ENCODE measurements at regions not wholly inside any gene's neighbourhood (a gene's known extent, or its start where the extent isn't known, plus 50 kb on each side); places are given as distances from the start of the nearest gene placed in this dataset.

DNA sequence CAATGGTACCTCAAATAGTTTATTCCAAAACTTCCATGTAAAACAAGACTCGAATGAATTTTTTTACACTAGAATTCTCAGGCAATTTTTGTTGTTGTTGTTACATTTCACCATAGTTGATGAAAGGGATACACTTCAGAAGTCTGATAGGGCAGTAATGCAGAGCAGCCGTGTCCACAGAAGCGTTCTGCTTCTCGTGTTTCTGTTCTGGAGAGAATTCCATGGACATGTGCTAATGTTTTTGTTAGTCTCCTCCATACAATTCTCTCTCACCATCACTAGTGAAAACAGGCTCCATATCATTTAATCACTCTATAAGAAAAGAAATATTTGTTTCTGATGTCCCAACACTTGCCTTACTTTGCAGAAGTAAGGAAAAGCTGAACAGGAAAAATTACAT is 606.1 kb downstream of the SLC16A7 start:
- TF ChIP-seq EZH2 (IDR thresholded peaks at IDR 0.05; ENCODE audit: borderline replicate concordance, insufficient read depth, low read length, poor library complexity, severe bottlenecking): no peak
- TF ChIP-seq, protein P1, sequence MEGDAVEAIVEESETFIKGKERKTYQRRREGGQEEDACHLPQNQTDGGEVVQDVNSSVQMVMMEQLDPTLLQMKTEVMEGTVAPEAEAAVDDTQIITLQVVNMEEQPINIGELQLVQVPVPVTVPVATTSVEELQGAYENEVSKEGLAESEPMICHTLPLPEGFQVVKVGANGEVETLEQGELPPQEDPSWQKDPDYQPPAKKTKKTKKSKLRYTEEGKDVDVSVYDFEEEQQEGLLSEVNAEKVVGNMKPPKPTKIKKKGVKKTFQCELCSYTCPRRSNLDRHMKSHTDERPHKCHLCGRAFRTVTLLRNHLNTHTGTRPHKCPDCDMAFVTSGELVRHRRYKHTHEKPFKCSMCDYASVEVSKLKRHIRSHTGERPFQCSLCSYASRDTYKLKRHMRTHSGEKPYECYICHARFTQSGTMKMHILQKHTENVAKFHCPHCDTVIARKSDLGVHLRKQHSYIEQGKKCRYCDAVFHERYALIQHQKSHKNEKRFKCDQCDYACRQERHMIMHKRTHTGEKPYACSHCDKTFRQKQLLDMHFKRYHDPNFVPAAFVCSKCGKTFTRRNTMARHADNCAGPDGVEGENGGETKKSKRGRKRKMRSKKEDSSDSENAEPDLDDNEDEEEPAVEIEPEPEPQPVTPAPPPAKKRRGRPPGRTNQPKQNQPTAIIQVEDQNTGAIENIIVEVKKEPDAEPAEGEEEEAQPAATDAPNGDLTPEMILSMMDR (IDR thresholded peaks at IDR 0.05; ENCODE audit: poor library complexity, severe bottlenecking): no peak
- TF ChIP-seq MXI1 (conservative IDR thresholded peaks at IDR 0.05; ENCODE audit: poor library complexity, severe bottlenecking): no peak
- TF ChIP-seq, protein P2, sequence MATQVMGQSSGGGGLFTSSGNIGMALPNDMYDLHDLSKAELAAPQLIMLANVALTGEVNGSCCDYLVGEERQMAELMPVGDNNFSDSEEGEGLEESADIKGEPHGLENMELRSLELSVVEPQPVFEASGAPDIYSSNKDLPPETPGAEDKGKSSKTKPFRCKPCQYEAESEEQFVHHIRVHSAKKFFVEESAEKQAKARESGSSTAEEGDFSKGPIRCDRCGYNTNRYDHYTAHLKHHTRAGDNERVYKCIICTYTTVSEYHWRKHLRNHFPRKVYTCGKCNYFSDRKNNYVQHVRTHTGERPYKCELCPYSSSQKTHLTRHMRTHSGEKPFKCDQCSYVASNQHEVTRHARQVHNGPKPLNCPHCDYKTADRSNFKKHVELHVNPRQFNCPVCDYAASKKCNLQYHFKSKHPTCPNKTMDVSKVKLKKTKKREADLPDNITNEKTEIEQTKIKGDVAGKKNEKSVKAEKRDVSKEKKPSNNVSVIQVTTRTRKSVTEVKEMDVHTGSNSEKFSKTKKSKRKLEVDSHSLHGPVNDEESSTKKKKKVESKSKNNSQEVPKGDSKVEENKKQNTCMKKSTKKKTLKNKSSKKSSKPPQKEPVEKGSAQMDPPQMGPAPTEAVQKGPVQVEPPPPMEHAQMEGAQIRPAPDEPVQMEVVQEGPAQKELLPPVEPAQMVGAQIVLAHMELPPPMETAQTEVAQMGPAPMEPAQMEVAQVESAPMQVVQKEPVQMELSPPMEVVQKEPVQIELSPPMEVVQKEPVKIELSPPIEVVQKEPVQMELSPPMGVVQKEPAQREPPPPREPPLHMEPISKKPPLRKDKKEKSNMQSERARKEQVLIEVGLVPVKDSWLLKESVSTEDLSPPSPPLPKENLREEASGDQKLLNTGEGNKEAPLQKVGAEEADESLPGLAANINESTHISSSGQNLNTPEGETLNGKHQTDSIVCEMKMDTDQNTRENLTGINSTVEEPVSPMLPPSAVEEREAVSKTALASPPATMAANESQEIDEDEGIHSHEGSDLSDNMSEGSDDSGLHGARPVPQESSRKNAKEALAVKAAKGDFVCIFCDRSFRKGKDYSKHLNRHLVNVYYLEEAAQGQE (IDR thresholded peaks at IDR 0.05; ENCODE audit: borderline replicate concordance): no peak
- TF ChIP-seq EP300 (conservative IDR thresholded peaks at IDR 0.05; ENCODE audit: poor library complexity, severe bottlenecking): no peak
- TF ChIP-seq TAF1 (IDR thresholded peaks at IDR 0.05; ENCODE audit: low read depth): no peak
- TF ChIP-seq POLR2AphosphoS5 (IDR thresholded peaks at IDR 0.05): no peak

All from neural cell (in vitro differentiated cells).